Right lobe of liver (tissue), 6 donors: ENCODE measurements at regions not wholly inside any gene's neighbourhood (a gene's known extent, or its start where the extent isn't known, plus 50 kb on each side); places are given as distances from the start of the nearest gene placed in this dataset.
"Not testable (repeated sequence)": the region's sequence is repeated elsewhere in the genome, so short reads cannot be mapped to it uniquely, and the experiment has no call there.

Source experiments
- ATAC-seq, 4 donors: fragments of 200-7000 bp; cut with Tn5 transposase; one replicate each; pipeline ENCODE4 v1.9.1; 2020; ENCODE audit warnings: mild to moderate bottlenecking in 4 of 4, moderate library complexity in 4 of 4
- DNase-seq, 3 donors: peaks; one replicate each; pipeline ENCODE4 v3.0.0-alpha.2; 2020
- H3K27ac ChIP-seq, 3 donors: fragments of 200-600 bp; one replicate each; pipeline ENCODE4 v1.8.0; 2022
- H3K27me3 ChIP-seq, 2 donors: fragments of 200-600 bp; one replicate each; pipeline ENCODE4 v1.8.0; 2022
- H3K36me3 ChIP-seq, 4 donors: fragments of 200-600 bp; sonication (generic) in 1 of 4; one replicate each; pipeline versions ENCODE4 v1.5.1 to v1.8.0; 2017 to 2022; ENCODE audit warnings: control low read depth in 1 of 4
- H3K4me1 ChIP-seq, 4 donors: fragments of 200-600 bp; sonication (generic) in 1 of 4; one replicate each; pipeline versions ENCODE4 v1.5.1 to v1.8.0; 2017 to 2022; ENCODE audit warnings: control low read depth in 1 of 4
- H3K4me3 ChIP-seq, 3 donors: fragments of 200-600 bp; one replicate each; pipeline ENCODE4 v1.8.0; 2022
- H3K9me3 ChIP-seq, 4 donors: fragments of 200-600 bp; sonication (generic) in 1 of 4; one replicate each; pipeline versions ENCODE4 v1.5.1 to v1.8.0; 2017 to 2022; ENCODE audit warnings: control low read depth in 1 of 4
- POLR2A ChIP-seq: fragments of 450-650 bp; IDR thresholded peaks from one replicate; pipeline ENCODE4 v1.6.1; 2017; ENCODE audit warnings: antibody characterized with exemption, mild to moderate bottlenecking
- WGBS: methylation state at CpG from one replicate; pipeline ENCODE4 v1.1.6; 2018; ENCODE audit warnings: low coverage, low lambda C conversion rate; ENCODE audit not compliant: insufficient coverage; ENCODE audit errors: missing lambda C conversion rate; 5-methylcytosine and 5-hydroxymethylcytosine counted together
- intact Hi-C, 2 donors: fragments of 100-400 bp; cut with DNase I; formaldehyde crosslinking; loops; one replicate each; pipeline versions ENCODE4 v1.11.2 to v1.14.1; 2022
- TF ChIP-seq, protein P1 (sequence below), 4 donors: fragments of 200-600 bp in 3 of 4; fragments of 450-650 bp in 1 of 4; IDR thresholded peaks; one replicate each; pipeline versions ENCODE4 v1.5.1 to v1.8.0; 2016 to 2022; ENCODE audit warnings: antibody characterized with exemption in 4 of 4, mild to moderate bottlenecking in 2 of 4
- donor health status: DM: no; HTN: yes; CAD: no.
- donor health status: DM: no; HTN: no; CAD: no.
- donor health status: DM: no; HTN: no; CAD: no.
- donor health status: DM: no; HTN: yes; CAD: no.
- donor health status: DM: no; HTN: yes; CAD: no.

DNA sequence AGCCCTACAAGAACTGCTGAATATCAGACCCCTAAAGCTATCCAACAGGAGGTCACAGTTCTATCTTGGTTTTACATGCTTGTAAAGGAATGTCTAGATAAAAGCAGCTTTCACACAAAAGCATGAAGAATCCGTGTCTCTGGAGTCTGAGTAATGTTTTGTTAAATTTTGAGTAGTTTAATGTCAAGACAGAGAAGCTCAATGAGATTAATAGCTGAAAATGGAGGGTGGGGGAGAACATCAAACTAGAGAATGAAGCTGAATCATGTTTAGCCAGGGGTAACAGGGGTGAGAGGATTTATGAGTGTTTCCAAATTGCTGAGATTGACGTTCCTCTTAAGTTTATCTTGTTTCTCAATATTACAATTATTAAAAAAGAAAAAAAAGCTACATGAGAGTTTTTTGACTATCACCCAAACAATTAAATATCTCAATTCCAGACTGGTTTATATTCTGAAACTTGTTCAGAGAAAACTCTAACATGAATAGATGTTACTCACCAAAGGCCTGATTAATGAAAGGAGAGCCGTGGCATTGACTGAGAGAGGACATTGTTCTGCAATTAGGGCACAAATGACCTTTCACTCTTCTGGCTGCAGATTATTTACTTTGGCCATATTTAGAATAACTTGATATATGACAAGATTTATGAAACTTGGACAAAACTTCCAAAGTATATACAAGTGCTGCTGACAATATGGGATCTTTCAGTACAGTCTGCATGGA is 266.4 kb upstream of the ETAA1 start:
- WGBS = 45% methylated on average over 3 of the region's 3 CpGs
- TF ChIP-seq, protein P1, sequence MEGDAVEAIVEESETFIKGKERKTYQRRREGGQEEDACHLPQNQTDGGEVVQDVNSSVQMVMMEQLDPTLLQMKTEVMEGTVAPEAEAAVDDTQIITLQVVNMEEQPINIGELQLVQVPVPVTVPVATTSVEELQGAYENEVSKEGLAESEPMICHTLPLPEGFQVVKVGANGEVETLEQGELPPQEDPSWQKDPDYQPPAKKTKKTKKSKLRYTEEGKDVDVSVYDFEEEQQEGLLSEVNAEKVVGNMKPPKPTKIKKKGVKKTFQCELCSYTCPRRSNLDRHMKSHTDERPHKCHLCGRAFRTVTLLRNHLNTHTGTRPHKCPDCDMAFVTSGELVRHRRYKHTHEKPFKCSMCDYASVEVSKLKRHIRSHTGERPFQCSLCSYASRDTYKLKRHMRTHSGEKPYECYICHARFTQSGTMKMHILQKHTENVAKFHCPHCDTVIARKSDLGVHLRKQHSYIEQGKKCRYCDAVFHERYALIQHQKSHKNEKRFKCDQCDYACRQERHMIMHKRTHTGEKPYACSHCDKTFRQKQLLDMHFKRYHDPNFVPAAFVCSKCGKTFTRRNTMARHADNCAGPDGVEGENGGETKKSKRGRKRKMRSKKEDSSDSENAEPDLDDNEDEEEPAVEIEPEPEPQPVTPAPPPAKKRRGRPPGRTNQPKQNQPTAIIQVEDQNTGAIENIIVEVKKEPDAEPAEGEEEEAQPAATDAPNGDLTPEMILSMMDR (IDR thresholded peaks at IDR 0.05) = no peak
- no peak for TF ChIP-seq POLR2A
- Histone ChIP-seq H3K36me3 (no peaks in the 10 kb centered on the region), H3K4me1 (no peaks in the 10 kb centered on the region), H3K27ac (no peak overlapping the region), H3K9me3 (no peaks in the 10 kb centered on the region), H3K27me3 (no peaks in the 10 kb centered on the region), H3K4me3 (no peak overlapping the region)
- no peak for ATAC-seq
- DNase-seq = no peak
- intact Hi-C loops = no loop called here

DNA sequence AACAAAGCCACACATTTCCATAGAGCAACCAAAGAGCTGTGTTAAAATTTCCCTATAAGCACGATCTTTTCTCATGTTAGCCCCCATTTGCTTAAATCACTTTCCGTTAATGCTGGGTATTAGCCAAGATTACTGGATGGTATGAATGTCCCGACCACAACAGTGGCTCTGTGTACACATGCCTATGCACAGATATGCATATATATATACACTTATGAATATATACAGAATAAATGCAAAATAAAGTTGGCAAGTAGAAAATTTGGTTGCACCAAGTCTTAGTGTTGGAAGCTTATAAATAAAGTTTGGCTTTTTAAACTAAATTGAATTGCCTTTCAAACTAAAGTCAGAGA is 265.9 kb upstream of the ETAA1 start:
- no peak for TF ChIP-seq POLR2A
- TF ChIP-seq, protein P1 (IDR thresholded peaks at IDR 0.05) = no peak
- no peaks in the 10 kb centered on the region for H3K27me3 ChIP-seq
- no peak overlapping the region for H3K4me3 ChIP-seq
- no peak for DNase-seq
- no peak overlapping the region for H3K27ac ChIP-seq
- no peaks in the 10 kb centered on the region for H3K4me1 ChIP-seq
- 80% methylated on average over 3 of the region's 3 CpGs for WGBS
- H3K9me3 ChIP-seq = no peaks in the 10 kb centered on the region
- no peaks in the 10 kb centered on the region for H3K36me3 ChIP-seq
- intact Hi-C loops = no loop called here
- no peak for ATAC-seq

DNA sequence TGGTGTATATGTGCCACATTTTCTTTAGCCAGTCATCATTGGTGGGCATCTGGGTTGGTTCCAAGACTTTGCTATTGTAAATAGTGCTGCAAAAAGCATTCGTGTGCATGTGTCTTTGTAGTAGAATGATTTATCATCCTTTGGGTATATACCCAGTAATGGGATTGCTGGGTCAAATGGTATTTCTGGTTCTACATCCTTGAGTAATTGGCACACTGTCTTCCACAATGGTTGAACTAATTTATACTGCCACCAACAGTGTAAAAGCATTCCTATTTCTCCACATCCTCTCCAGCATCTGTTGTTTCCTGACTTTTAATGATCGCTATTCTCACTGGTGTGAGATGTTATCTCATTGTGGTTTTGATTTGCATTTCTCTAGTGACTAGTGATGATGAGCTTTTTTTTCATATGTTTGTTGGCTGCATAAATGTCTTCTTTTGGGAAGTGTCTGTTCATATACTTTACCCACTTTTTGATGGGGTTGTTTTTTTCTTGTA is 264.6 kb upstream of the ETAA1 start:
- H3K4me3 ChIP-seq, H3K9me3 ChIP-seq, H3K36me3 ChIP-seq, H3K27ac ChIP-seq, H3K4me1 ChIP-seq, DNase-seq, intact Hi-C loops, ATAC-seq, H3K27me3 ChIP-seq: not testable (repeated sequence)
- WGBS = 72% methylated on average over 2 of the region's 2 CpGs

DNA sequence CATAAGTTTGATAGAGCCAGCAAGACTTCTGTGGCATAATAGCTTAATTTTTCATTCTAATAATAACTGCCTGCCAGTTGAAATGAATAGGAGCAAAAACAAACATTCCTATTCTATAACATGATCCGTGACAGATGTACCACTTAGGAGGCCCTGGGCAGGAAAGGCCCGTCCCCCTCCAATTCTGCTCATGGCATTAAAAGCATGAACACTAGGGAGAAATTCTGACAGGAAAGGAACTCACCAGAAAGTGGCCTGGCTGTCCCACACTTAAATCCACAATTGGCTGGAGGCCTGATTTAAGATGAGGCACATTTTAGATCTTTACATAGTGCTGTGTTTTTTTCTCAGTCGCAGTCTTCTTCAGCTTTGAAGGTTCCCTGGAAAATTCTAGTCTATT is 261.9 kb upstream of the ETAA1 start:
- H3K4me1 ChIP-seq = no peaks in the 10 kb centered on the region
- no peak for TF ChIP-seq POLR2A
- TF ChIP-seq, protein P1 (IDR thresholded peaks at IDR 0.05) = no peak
- ATAC-seq (no peak), DNase-seq (no peak)
- no peaks in the 10 kb centered on the region for H3K36me3 ChIP-seq
- H3K9me3 ChIP-seq = no peaks in the 10 kb centered on the region
- intact Hi-C loops = no loop called here
- H3K27ac ChIP-seq = no peak overlapping the region
- H3K27me3 ChIP-seq = no peaks in the 10 kb centered on the region
- 64% methylated on average over 3 of the region's 3 CpGs for WGBS
- no peak overlapping the region for H3K4me3 ChIP-seq

DNA sequence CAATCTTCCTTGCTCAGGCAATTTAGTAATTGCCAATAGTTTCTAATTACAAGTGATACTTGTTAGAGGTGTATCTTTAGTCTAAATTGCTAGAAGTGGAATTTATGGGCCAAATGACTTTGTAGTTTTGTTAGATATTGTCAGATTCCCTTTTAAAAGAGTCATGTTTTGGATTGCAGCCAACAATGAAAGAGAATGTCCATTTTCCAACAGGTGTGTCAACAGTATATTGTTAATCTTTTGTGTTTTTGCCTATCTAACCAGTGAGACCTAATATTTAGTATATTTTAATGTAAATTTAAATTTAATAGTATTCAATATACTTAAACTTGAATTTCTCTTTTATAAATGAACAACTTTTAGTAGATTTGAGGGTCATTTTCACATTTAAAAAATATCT is 259.4 kb upstream of the ETAA1 start:
- H3K9me3 ChIP-seq = no peaks in the 10 kb centered on the region
- intact Hi-C loops = no loop called here
- H3K27ac ChIP-seq = no peak overlapping the region
- ATAC-seq (no peak), DNase-seq (no peak)
- H3K36me3 ChIP-seq = no peaks in the 10 kb centered on the region
- no peak overlapping the region for H3K4me3 ChIP-seq
- TF ChIP-seq, protein P1 (IDR thresholded peaks at IDR 0.05) = no peak
- no peak for TF ChIP-seq POLR2A
- no peaks in the 10 kb centered on the region for H3K4me1 ChIP-seq
- no peaks in the 10 kb centered on the region for H3K27me3 ChIP-seq
